Astrocyte of the spinal cord (primary cell): ENCODE measurements at regions not wholly inside any gene's neighbourhood (a gene's known extent, or its start where the extent isn't known, plus 50 kb on each side); places are given as distances from the start of the nearest gene placed in this dataset.

Experiments used
- DNase-seq: peaks from one replicate; pipeline ENCODE4 v3.0.0; 2011; ENCODE audit warnings: low read depth, low spot score
- H3K4me3 ChIP-seq: 2 replicates; pipeline ENCODE4 v1.5.1; 2011; ENCODE audit warnings: low read depth, mild to moderate bottlenecking, low read length, moderate library complexity
- CTCF ChIP-seq: IDR thresholded peaks from 2 replicates; pipeline ENCODE4 v1.5.1; 2012; ENCODE audit warnings: low read depth, mild to moderate bottlenecking, low read length, inconsistent platforms
- in situ Hi-C: cut with HindIII; loops from 2 replicates; pipeline ENCODE4 v1.10.0; 2017; ENCODE audit warnings: low sequenced_read_pairs

GRCh38 chr1:88421997-88422396 lies 262.1 kb upstream of the PKN2 start:
- no peak for TF ChIP-seq CTCF
- no peak overlapping the region for H3K4me3 ChIP-seq
- in situ Hi-C loops, result no loop called here
- no peak for DNase-seq

- no peak overlapping the region for H3K4me3 ChIP-seq
- TF ChIP-seq CTCF, result no peak
- DNase-seq, result no peak
- in situ Hi-C loops, result no loop called here
Observed at GRCh38 chr1:88433556-88433955, 250.5 kb upstream of the PKN2 start.

- DNase-seq, result no peak
- in situ Hi-C loops, result no loop called here
- TF ChIP-seq CTCF, result no peak
- H3K4me3 ChIP-seq, result no peak overlapping the region
Observed at GRCh38 chr1:88434836-88435235, 249.2 kb upstream of the PKN2 start.

GRCh38 chr1:88441022-88441421 lies 243.1 kb upstream of the PKN2 start:
- in situ Hi-C loops, result no loop called here
- no peak for TF ChIP-seq CTCF
- DNase-seq, result no peak
- H3K4me3 ChIP-seq, result no peak overlapping the region

- no peak for DNase-seq
- no peak overlapping the region for H3K4me3 ChIP-seq
- in situ Hi-C loops, result no loop called here
- no peak for TF ChIP-seq CTCF
Observed at GRCh38 chr1:88451856-88452255, 232.2 kb upstream of the PKN2 start.

GRCh38 chr1:88453295-88453694 lies 230.8 kb upstream of the PKN2 start:
- TF ChIP-seq CTCF, result no peak

GRCh38 chr1:88454781-88455180 lies 229.3 kb upstream of the PKN2 start:
- DNase-seq, result no peak
- H3K4me3 ChIP-seq, result no peak overlapping the region
- in situ Hi-C loops, result no loop called here
- no peak for TF ChIP-seq CTCF

More at GRCh38 chr1:88453295-88453694, 230.8 kb upstream of the PKN2 start:
- in situ Hi-C loops, result no loop called here
- DNase-seq, result no peak
- H3K4me3 ChIP-seq, result no peak overlapping the region
